ENCODE measurements at regions not wholly inside any gene's neighbourhood (a gene's known extent, or its start where the extent isn't known, plus 50 kb on each side); places are given as distances from the start of the nearest gene placed in this dataset.
"Not testable (repeated sequence)": the region's sequence is repeated elsewhere in the genome, so short reads cannot be mapped to it uniquely, and the experiment has no call there.

DNA sequence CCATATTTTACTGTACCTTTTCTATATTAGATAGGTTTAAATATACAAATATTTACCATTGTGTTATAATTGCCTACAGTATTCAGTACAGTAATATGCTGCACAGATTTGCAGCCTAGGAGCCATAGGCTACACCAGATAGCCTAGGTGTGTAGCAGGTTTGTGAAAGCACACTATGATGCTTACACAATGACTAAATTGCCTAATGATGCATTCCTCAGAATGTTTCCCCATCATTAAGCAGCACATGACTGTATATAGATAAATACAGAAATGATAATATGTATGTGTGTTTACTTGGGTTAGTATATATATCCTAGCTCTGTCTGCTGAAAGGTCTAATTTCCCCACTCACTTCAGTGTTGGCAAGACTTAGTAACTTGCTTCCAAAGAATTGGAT, 65.8 kb downstream of the MYL3 start:
- CTCF ChIA-PET (ENCODE audit: partially characterized antibody): no interaction called here
- intact Hi-C loops (cut with micrococcal nuclease): no loop called here
- H3K27ac Mint-ChIP-seq: no peak overlapping the region

DNA sequence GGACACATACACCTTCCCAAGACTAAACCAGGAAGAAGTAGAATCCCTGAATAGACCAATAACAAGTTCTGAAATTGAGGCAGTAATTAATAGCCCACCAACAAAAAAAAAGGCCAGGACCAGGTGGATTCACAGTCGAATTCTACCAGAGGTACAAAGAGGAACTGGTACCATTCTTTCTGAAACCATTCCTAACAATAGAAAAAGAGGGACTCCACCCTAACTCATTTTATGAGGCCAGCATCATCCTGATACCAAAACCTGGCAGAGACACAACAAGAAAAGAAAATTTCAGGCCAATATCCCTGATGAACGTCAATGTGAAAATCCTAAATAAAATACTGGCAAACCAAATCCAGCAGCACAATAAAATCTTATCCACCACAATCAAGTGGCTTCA, 69.9 kb downstream of the MYL3 start:
- not testable (repeated sequence) for DNase-seq

More for the DNA sequence above, 65.8 kb downstream of the MYL3 start:
- no peak overlapping the region for H3K4me3 Mint-ChIP-seq
- Histone ChIP-seq H3K27me3 (ENCODE audit: insufficient read depth, low read length) (no peaks in the 10 kb centered on the region), H3K9me3 (ENCODE audit: control insufficient read depth in 1 of 2, low read length in 2 of 2) (no peaks in the 10 kb centered on the region), H3K4me1 (ENCODE audit: insufficient read depth, low read length) (no peaks in the 10 kb centered on the region), H3K36me3 (ENCODE audit: insufficient read depth, low read length) (no peaks in the 10 kb centered on the region), H3K4me3 (ENCODE audit: low read length in 2 of 2) (no peak overlapping the region), H3K27ac (ENCODE audit: low read depth, low read length) (no peak overlapping the region)
- peaks cover 0 to 18% (median 6%) of the 10 kb centered on the region in 8 donors for H3K9me3 Mint-ChIP-seq
- POLR2A ChIA-PET (ENCODE audit: partially characterized antibody): no interaction called here
- H3K27me3 Mint-ChIP-seq: peaks cover 18 to 32% of the 10 kb centered on the region in 2 donors
- H3K4me1 Mint-ChIP-seq: no peaks in the 10 kb centered on the region
- DNase-seq: no peak
- peaks cover 0 to 1% of the 10 kb centered on the region in 2 donors for H3K36me3 Mint-ChIP-seq

DNA sequence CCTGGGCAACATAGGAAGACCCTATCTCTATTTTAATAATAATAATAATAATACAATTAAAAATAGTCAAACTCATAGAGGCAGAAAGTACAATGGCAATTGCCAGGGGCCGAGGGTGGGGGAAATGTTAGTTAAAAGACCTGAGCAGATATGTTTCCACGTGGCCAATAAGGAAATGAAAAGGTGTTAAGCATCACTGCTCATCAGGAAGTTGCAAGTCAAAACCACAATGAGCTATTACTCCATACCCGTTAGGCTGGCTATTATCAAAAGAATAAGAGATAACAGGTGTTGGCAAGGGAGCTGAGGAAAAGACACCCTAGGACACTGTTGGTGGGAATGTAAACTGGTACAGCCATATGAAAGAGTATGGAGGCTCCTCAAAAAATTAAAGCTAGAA, 60.4 kb upstream of the PRSS50 start:
- Mint-ChIP-seq H3K36me3 (peaks cover 0 to 8% of the 10 kb centered on the region in 2 donors), H3K4me3 (no peak overlapping the region), H3K27me3 (peaks cover 9% of the 10 kb centered on the region in 2 donors), H3K4me1 (no peaks in the 10 kb centered on the region), H3K27ac (no peak overlapping the region), H3K9me3 (peaks cover 2 to 18% (median 10%) of the 10 kb centered on the region in 8 donors)
- Histone ChIP-seq H3K27ac (ENCODE audit: low read depth, low read length) (no peak overlapping the region), H3K27me3 (ENCODE audit: insufficient read depth, low read length) (no peaks in the 10 kb centered on the region), H3K4me1 (ENCODE audit: insufficient read depth, low read length) (no peaks in the 10 kb centered on the region), H3K36me3 (ENCODE audit: insufficient read depth, low read length) (no peaks in the 10 kb centered on the region), H3K9me3 (ENCODE audit: control insufficient read depth in 1 of 2, low read length in 2 of 2) (no peaks in the 10 kb centered on the region), H3K4me3 (ENCODE audit: low read length in 2 of 2) (no peak overlapping the region)
- CTCF ChIA-PET (ENCODE audit: partially characterized antibody): no interaction called here
- POLR2A ChIA-PET (ENCODE audit: partially characterized antibody): no interaction called here
- no peak for DNase-seq
- intact Hi-C loops (cut with micrococcal nuclease): no loop called here

More for the DNA sequence above, 69.9 kb downstream of the MYL3 start:
- CTCF ChIA-PET (ENCODE audit: partially characterized antibody); H3K4me3 ChIP-seq (ENCODE audit: low read length in 2 of 2); H3K36me3 ChIP-seq (ENCODE audit: insufficient read depth, low read length); H3K27ac ChIP-seq (ENCODE audit: low read depth, low read length); H3K36me3 Mint-ChIP-seq; H3K27me3 ChIP-seq (ENCODE audit: insufficient read depth, low read length); POLR2A ChIA-PET (ENCODE audit: partially characterized antibody); H3K27ac Mint-ChIP-seq; H3K4me1 ChIP-seq (ENCODE audit: insufficient read depth, low read length); H3K9me3 ChIP-seq (ENCODE audit: control insufficient read depth in 1 of 2, low read length in 2 of 2); H3K4me3 Mint-ChIP-seq; intact Hi-C loops (cut with micrococcal nuclease); H3K4me1 Mint-ChIP-seq: not testable (repeated sequence)
- Mint-ChIP-seq H3K27me3 (peaks cover 33 to 34% of the 10 kb centered on the region in 2 donors), H3K9me3 (peaks cover 0 to 13% (median 5%) of the 10 kb centered on the region in 8 donors)

DNA sequence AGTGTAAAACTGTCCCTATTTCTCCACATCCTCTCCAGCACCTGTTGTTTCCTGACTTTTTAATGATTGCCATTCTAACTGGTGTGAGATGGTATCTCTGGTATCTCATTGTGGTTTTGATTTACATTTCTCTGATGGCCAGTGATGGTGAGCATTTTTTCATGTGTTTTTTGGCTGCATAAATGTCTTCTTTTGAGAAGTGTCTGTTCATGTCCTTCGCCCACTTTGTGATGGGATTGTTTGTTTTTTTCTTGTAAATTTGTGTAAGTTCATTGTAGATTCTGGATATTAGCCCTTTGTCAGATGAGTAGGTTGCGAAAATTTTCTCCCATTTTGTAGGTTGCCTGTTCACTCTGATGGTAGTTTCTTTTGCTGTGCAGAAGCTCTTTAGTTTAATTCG, 54.8 kb upstream of the PRSS50 start:
- H3K36me3 Mint-ChIP-seq; H3K4me3 Mint-ChIP-seq; H3K27ac Mint-ChIP-seq; DNase-seq; H3K9me3 ChIP-seq (ENCODE audit: control insufficient read depth in 1 of 2, low read length in 2 of 2); H3K36me3 ChIP-seq (ENCODE audit: insufficient read depth, low read length); intact Hi-C loops (cut with micrococcal nuclease); H3K27me3 Mint-ChIP-seq; CTCF ChIA-PET (ENCODE audit: partially characterized antibody); POLR2A ChIA-PET (ENCODE audit: partially characterized antibody); H3K27me3 ChIP-seq (ENCODE audit: insufficient read depth, low read length); H3K4me3 ChIP-seq (ENCODE audit: low read length in 2 of 2); H3K4me1 ChIP-seq (ENCODE audit: insufficient read depth, low read length); H3K27ac ChIP-seq (ENCODE audit: low read depth, low read length); H3K4me1 Mint-ChIP-seq: not testable (repeated sequence)
- peaks cover 2 to 45% (median 31%) of the 10 kb centered on the region in 8 donors for H3K9me3 Mint-ChIP-seq

DNA sequence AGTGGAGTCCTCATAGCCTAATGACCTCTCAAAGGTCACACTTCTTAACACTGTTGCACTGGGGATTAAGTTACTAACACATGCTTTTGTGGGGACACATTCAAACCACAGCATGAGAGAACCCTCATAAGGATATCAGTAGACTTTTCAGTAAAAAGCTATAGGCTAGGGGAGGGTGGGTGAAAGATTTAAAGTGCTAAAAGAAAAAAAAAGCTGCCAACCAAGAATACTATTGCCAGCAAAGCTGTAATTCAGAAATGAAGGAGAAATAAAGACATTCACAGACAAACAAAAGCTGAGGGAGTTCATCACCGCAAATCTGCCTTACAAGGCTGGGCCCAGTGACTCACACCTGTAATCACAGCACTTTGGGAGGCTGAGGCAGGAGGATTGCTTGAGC, 50.4 kb upstream of the PRSS50 start:
- DNase-seq: no peak
- Histone ChIP-seq H3K4me1 (ENCODE audit: insufficient read depth, low read length) (no peaks in the 10 kb centered on the region), H3K4me3 (ENCODE audit: low read length in 2 of 2) (no peak overlapping the region), H3K27ac (ENCODE audit: low read depth, low read length) (no peak overlapping the region), H3K27me3 (ENCODE audit: insufficient read depth, low read length) (no peaks in the 10 kb centered on the region), H3K9me3 (ENCODE audit: control insufficient read depth in 1 of 2, low read length in 2 of 2) (peaks cover 0 to 12% of the 10 kb centered on the region in 2 donors), H3K36me3 (ENCODE audit: insufficient read depth, low read length) (no peaks in the 10 kb centered on the region)
- Mint-ChIP-seq H3K4me3 (no peak overlapping the region), H3K9me3 (peaks cover 2 to 73% (median 62%) of the 10 kb centered on the region in 8 donors), H3K27ac (no peak overlapping the region), H3K36me3 (peaks cover 7 to 10% of the 10 kb centered on the region in 2 donors), H3K4me1 (no peaks in the 10 kb centered on the region), H3K27me3 (peaks cover 0 to 2% of the 10 kb centered on the region in 2 donors)
- ChIA-PET CTCF (ENCODE audit: partially characterized antibody) (no interaction called here), POLR2A (ENCODE audit: partially characterized antibody) (no interaction called here)
- intact Hi-C loops (cut with micrococcal nuclease): no loop called here
